ENCODE measurements at regions not wholly inside any gene's neighbourhood (a gene's known extent, or its start where the extent isn't known, plus 50 kb on each side); places are given as distances from the start of the nearest gene placed in this dataset.

DNA sequence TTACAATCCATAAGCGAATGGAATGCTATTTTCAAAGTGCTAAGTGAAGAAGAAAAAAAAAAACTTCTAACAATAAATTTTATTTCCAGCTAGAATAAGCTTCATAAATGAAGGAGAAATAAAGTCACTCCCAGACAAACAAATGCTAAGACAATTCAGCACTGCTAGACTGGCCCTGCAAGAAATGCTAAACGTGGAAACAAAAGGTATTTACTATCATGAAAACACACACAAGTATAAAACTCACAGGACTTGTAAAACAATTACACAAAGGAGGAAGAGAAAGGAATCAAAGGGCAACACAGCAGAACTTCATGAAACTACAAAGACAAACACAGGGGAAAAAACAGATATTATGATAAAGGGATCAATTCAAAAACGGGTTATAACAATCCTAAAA lies 85.8 kb upstream of the NELL2 start:
- no peak for DNase-seq (ENCODE audit: low read depth)

DNA sequence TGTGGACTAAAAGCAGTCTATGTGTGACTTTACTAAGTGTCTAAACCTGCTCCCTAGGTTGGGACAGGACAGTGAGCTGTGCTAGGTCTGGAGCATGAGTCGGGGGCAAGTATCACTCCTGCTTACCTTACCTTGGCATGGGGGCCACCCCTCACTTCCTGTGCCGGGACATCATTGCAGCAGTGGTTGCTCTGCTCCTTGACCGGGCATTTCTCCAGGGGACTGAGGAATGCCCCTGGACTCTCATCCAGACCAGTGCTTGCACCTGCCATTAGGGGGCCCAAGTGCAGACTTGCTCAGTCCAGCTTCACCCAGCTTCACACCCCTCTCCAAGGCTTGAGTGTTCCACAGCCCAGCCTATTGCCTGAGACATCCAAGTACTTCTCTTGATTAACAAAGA lies 84.7 kb upstream of the NELL2 start:
- no peak for DNase-seq (ENCODE audit: low read depth)

DNA sequence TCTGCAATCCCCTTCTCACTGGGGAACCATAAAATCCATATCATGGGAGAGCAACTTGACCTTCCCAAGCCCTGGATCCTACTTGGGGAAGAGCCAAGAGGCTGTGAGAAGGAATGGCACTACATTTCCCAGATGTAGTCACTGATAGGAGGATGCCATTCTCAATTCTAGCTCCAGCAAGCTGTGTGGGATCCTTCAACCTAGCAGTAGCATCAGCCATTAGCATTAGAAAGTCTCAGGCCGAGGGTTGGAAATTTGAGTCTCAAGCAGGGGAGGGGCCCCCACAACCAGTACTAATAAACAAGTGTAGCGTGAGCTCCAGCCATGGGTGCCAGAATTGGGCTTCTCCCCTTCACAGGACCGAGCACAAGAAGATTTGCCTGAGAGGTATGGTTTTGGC lies 84.3 kb upstream of the NELL2 start:
- no peak for DNase-seq (ENCODE audit: low read depth)

DNA sequence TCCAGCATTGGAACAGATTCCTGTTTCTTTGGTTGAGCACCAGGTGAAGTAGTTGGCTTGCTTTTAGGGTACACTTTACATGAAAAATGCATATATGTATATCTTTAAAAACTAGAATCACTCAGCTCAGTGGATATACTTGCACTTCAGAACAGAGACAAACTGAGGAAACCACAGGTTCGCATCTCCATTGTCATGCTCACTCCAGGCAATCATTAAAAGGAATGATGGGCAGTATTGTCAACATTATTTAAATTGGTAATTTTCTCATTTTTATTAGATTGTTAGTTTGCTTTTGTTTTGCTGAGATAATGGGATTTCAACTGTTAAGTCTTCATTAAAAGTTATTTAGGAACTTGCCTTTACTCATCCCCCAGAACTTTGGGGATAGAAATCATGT lies 71.0 kb upstream of the NELL2 start:
- DNase-seq (ENCODE audit: low read depth): no peak

DNA sequence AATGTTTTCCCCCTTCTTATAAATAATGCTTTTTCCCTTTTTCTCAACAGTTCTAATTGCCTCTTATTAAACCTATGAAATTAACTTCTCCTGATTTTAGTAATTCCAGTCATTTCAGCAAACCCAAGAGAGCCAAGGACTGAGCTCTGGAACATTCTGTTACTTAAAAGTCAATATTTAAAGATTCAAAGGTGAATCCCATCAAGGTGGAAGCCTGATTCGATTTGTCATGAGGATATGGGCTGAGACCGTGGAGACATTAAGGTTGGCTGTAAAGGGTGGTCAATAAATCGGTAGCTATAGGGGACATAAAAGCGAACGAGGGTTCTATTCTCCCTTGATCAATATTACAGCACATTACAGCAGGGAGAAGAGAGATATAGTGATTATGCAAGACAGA lies 66.6 kb upstream of the NELL2 start:
- no peak for DNase-seq (ENCODE audit: low read depth)

DNA sequence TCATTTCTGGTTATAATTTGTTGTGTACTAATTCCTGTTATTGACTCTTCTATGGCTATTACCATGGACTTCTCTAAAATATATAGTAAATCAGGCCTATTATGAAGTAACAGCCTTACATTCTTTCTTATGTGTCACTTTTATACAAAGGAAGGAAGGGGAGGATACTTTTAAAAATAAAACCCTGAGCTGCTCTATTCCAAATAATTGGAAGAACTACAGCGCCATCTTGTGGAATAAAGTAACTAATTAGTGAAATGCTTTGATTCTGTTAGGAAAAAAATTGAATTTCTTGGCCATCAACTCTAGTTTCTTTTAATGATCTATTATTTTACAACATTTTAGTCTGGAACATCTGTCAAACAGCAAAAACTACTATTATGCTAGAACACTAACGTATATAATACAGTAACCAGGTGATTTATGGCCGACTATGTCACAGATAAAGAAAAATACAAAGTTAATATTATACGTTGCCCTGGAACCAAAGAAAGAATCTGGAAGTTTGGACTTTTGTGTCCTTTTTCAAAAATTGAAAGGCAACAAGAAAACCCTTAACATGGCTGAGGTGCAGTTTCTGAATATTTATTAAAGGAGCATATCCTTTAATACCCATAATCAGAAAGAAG lies 55.0 kb upstream of the NELL2 start:
- peak; percentile 46 for DNase-seq (ENCODE audit: low read depth)

DNA sequence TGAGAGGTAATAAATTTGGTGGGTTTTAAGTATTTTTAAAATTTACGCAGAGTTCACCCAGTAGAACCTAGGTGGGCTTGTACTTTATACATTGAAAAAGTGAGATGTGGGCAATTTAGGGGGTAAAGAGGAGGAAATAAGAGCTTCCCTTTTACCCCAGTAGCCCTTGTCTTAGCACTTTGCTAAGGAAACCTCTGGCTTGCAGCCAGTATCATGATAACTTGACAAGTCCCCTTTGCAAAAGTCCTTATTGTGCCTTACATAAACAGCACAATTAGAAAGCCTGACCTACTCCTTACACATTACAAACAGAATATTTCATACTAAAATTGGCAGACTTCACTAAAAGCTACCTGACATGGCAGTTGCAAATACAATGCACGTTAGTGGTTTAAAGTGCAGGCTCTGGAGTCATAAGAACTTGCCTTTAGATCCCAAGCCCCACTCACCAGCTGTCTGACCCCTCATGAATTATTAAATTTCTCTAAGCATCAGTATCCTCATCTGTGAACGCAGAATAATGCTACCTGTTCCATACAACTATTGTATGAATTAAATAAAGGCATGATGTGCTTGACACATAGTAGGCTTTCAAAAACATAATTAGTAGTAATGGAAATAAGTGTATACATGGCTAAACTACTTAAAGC lies 53.2 kb upstream of the NELL2 start:
- DNase-seq (ENCODE audit: low read depth): no peak

All from HT1080 (cell line).